ENCODE measurements at regions not wholly inside any gene's neighbourhood (a gene's known extent, or its start where the extent isn't known, plus 50 kb on each side); places are given as distances from the start of the nearest gene placed in this dataset.

DNA sequence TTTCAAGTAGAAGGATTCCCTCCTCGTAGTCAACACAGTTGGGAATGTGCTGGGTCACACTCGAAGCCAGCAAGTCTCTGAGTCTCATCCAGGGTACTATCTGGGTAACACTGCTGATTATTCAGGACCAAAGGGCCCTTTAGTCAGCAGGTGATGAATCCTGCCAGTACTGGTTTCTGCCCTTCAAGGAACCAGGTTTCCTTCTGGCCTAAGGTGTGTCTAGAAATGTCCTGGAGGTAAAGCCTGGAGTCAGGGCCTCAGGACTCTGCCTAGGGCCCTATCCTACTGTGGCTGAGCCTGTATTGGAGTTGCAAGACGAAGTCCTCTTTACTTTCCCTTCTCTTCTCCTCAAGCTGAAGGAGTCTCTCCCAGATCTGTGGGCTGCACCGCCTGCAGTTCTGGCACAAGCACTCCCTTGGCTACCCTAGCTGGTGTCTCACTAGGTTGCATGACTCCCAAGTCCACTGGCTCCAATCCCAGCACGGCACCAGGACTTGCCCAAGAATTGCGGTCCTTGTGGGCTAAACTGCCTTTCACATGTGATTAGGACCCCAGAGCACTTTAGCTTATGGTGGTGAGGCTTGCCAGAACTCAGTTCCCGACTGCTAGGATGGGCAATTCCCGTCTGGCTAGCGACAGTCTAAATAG, 193.7 kb upstream of the PDE3A start:
- TF ChIP-seq, protein P1, sequence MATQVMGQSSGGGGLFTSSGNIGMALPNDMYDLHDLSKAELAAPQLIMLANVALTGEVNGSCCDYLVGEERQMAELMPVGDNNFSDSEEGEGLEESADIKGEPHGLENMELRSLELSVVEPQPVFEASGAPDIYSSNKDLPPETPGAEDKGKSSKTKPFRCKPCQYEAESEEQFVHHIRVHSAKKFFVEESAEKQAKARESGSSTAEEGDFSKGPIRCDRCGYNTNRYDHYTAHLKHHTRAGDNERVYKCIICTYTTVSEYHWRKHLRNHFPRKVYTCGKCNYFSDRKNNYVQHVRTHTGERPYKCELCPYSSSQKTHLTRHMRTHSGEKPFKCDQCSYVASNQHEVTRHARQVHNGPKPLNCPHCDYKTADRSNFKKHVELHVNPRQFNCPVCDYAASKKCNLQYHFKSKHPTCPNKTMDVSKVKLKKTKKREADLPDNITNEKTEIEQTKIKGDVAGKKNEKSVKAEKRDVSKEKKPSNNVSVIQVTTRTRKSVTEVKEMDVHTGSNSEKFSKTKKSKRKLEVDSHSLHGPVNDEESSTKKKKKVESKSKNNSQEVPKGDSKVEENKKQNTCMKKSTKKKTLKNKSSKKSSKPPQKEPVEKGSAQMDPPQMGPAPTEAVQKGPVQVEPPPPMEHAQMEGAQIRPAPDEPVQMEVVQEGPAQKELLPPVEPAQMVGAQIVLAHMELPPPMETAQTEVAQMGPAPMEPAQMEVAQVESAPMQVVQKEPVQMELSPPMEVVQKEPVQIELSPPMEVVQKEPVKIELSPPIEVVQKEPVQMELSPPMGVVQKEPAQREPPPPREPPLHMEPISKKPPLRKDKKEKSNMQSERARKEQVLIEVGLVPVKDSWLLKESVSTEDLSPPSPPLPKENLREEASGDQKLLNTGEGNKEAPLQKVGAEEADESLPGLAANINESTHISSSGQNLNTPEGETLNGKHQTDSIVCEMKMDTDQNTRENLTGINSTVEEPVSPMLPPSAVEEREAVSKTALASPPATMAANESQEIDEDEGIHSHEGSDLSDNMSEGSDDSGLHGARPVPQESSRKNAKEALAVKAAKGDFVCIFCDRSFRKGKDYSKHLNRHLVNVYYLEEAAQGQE (IDR thresholded peaks at IDR 0.05), result no peak
- TF ChIP-seq, protein P2, sequence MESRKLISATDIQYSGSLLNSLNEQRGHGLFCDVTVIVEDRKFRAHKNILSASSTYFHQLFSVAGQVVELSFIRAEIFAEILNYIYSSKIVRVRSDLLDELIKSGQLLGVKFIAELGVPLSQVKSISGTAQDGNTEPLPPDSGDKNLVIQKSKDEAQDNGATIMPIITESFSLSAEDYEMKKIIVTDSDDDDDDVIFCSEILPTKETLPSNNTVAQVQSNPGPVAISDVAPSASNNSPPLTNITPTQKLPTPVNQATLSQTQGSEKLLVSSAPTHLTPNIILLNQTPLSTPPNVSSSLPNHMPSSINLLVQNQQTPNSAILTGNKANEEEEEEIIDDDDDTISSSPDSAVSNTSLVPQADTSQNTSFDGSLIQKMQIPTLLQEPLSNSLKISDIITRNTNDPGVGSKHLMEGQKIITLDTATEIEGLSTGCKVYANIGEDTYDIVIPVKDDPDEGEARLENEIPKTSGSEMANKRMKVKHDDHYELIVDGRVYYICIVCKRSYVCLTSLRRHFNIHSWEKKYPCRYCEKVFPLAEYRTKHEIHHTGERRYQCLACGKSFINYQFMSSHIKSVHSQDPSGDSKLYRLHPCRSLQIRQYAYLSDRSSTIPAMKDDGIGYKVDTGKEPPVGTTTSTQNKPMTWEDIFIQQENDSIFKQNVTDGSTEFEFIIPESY (IDR thresholded peaks at IDR 0.05), result no peak
- TF ChIP-seq CTCF (IDR thresholded peaks at IDR 0.05; ENCODE audit: low read depth, low read length, missing input control) (no peak), TAF1 (conservative IDR thresholded peaks at IDR 0.05) (no peak)
